Stimulated activated CD8-positive, alpha-beta memory T cell treated with anti-CD3 and anti-CD28 coated beads, Interleukin-12 subunit alpha, Interleukin-12 subunit beta, amount 100 ng/mL, for 1 hour (primary cell): ENCODE measurements at regions not wholly inside any gene's neighbourhood (a gene's known extent, or its start where the extent isn't known, plus 50 kb on each side); places are given as distances from the start of the nearest gene placed in this dataset.

Source experiments
- DNase-seq: peaks from one replicate; pipeline ENCODE4 v3.0.0-alpha.2; 2020; ENCODE audit warnings: low read depth

- no peak for DNase-seq
Observed at GRCh38 chr5:164027738-164028137, 522.3 kb downstream of the MAT2B start.

- DNase-seq = no peak
Observed at GRCh38 chr5:164038128-164038783, 532.8 kb downstream of the MAT2B start.

GRCh38 chr5:164041105-164041504, 535.7 kb downstream of the MAT2B start:
- no peak for DNase-seq

- no peak for DNase-seq
Observed at GRCh38 chr5:164048359-164048926, 543.0 kb downstream of the MAT2B start.

- DNase-seq = no peak
Observed at GRCh38 chr5:164051745-164052144, 546.3 kb downstream of the MAT2B start.

- no peak for DNase-seq
Observed at GRCh38 chr5:164052536-164053093, 547.2 kb downstream of the MAT2B start.

GRCh38 chr5:164053123-164053522, 547.7 kb downstream of the MAT2B start:
- DNase-seq = no peak

GRCh38 chr5:164054461-164054860, 549.0 kb downstream of the MAT2B start:
- no peak for DNase-seq

GRCh38 chr5:164057121-164057520, 551.7 kb downstream of the MAT2B start:
- no peak for DNase-seq

GRCh38 chr5:164058621-164059020, 553.2 kb downstream of the MAT2B start:
- no peak for DNase-seq

- DNase-seq = no peak
Observed at GRCh38 chr5:164059471-164059870, 554.1 kb downstream of the MAT2B start.

GRCh38 chr5:164060786-164061355, 555.5 kb downstream of the MAT2B start:
- DNase-seq = no peak

- DNase-seq = no peak
Observed at GRCh38 chr5:164062304-164062703, 556.9 kb downstream of the MAT2B start.

- DNase-seq = no peak
Observed at GRCh38 chr5:164065266-164065665, 559.8 kb downstream of the MAT2B start.

GRCh38 chr5:164071671-164072070, 566.3 kb downstream of the MAT2B start:
- no peak for DNase-seq

- no peak for DNase-seq
Observed at GRCh38 chr5:164073081-164073480, 567.7 kb downstream of the MAT2B start.

GRCh38 chr5:164076556-164076955, 571.1 kb downstream of the MAT2B start:
- no peak for DNase-seq

- DNase-seq = no peak
Observed at GRCh38 chr5:164090358-164090757, 584.9 kb downstream of the MAT2B start.

GRCh38 chr5:164091836-164092235, 586.4 kb downstream of the MAT2B start:
- DNase-seq = no peak

GRCh38 chr5:164094291-164094690, 588.9 kb downstream of the MAT2B start:
- DNase-seq = no peak

- no peak for DNase-seq
Observed at GRCh38 chr5:164097749-164098148, 592.3 kb downstream of the MAT2B start.

- no peak for DNase-seq
Observed at GRCh38 chr5:164098531-164098930, 593.1 kb downstream of the MAT2B start.

GRCh38 chr5:164098979-164099378, 593.6 kb downstream of the MAT2B start:
- DNase-seq = no peak
